ENCODE measurements at regions not wholly inside any gene's neighbourhood (a gene's known extent, or its start where the extent isn't known, plus 50 kb on each side); places are given as distances from the start of the nearest gene placed in this dataset.

- TF ChIP-seq ZBTB21 (CRISPR knock-in tag; IDR thresholded peaks at IDR 0.05; ENCODE audit: borderline replicate concordance) (no peak), CTCF (IDR thresholded peaks at IDR 0.05) (no peak), NR1H2 (CRISPR knock-in tag; IDR thresholded peaks at IDR 0.05) (no peak), E2F1 (CRISPR knock-in tag; IDR thresholded peaks at IDR 0.05) (no peak), PREB (CRISPR knock-in tag; IDR thresholded peaks at IDR 0.05; ENCODE audit: borderline replicate concordance) (no peak), ZNF512 (CRISPR knock-in tag; IDR thresholded peaks at IDR 0.05; ENCODE audit: borderline replicate concordance) (no peak), MYBL2 (CRISPR knock-in tag; IDR thresholded peaks at IDR 0.05) (no peak), TCF7 (CRISPR knock-in tag; IDR thresholded peaks at IDR 0.05; ENCODE audit: low read depth) (no peak), NFYB (CRISPR knock-in tag; conservative IDR thresholded peaks at IDR 0.05; ENCODE audit: low read depth) (no peak), ATF3 (CRISPR knock-in tag; conservative IDR thresholded peaks at IDR 0.05) (no peak)
- TF ChIP-seq, protein P1, sequence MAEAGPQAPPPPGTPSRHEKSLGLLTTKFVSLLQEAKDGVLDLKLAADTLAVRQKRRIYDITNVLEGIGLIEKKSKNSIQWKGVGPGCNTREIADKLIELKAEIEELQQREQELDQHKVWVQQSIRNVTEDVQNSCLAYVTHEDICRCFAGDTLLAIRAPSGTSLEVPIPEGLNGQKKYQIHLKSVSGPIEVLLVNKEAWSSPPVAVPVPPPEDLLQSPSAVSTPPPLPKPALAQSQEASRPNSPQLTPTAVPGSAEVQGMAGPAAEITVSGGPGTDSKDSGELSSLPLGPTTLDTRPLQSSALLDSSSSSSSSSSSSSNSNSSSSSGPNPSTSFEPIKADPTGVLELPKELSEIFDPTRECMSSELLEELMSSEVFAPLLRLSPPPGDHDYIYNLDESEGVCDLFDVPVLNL (CRISPR knock-in tag; IDR thresholded peaks at IDR 0.05; ENCODE audit: borderline replicate concordance, low read depth): no peak
- TF ChIP-seq, protein P2, sequence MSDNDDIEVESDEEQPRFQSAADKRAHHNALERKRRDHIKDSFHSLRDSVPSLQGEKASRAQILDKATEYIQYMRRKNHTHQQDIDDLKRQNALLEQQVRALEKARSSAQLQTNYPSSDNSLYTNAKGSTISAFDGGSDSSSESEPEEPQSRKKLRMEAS (CRISPR knock-in tag; IDR thresholded peaks at IDR 0.05): no peak
- TF ChIP-seq, protein P3, sequence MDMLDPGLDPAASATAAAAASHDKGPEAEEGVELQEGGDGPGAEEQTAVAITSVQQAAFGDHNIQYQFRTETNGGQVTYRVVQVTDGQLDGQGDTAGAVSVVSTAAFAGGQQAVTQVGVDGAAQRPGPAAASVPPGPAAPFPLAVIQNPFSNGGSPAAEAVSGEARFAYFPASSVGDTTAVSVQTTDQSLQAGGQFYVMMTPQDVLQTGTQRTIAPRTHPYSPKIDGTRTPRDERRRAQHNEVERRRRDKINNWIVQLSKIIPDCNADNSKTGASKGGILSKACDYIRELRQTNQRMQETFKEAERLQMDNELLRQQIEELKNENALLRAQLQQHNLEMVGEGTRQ (CRISPR knock-in tag; IDR thresholded peaks at IDR 0.05): no peak
- TF ChIP-seq, protein P4, sequence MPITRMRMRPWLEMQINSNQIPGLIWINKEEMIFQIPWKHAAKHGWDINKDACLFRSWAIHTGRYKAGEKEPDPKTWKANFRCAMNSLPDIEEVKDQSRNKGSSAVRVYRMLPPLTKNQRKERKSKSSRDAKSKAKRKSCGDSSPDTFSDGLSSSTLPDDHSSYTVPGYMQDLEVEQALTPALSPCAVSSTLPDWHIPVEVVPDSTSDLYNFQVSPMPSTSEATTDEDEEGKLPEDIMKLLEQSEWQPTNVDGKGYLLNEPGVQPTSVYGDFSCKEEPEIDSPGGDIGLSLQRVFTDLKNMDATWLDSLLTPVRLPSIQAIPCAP (CRISPR knock-in tag; IDR thresholded peaks at IDR 0.05): no peak
Measured at GRCh38 chr4:144421056-144421455, 224.9 kb upstream of the HHIP start.

Data from WTC11 (cell line).